Testis (tissue), 2 donors: ENCODE measurements at regions not wholly inside any gene's neighbourhood (a gene's known extent, or its start where the extent isn't known, plus 50 kb on each side); places are given as distances from the start of the nearest gene placed in this dataset.

Source experiments
- DNase-seq: peaks from one replicate; pipeline ENCODE4 v3.0.0-alpha.2; 2019
- H3K27ac ChIP-seq, 2 donors: fragments of 200-600 bp; sonication (generic); one replicate each; pipeline ENCODE4 v1.5.1; 2019
- H3K27me3 ChIP-seq: fragments of 200-600 bp; sonication (generic); one replicate; pipeline ENCODE4 v1.5.1; 2019
- H3K36me3 ChIP-seq: fragments of 200-600 bp; sonication (generic); one replicate; pipeline ENCODE4 v1.5.1; 2017; ENCODE audit warnings: low read depth; ENCODE audit errors: missing control alignments
- H3K4me1 ChIP-seq: fragments of 200-600 bp; sonication (generic); one replicate; pipeline ENCODE4 v1.5.1; 2019
- H3K4me3 ChIP-seq, 2 donors: fragments of 200-600 bp; sonication (generic); one replicate each; pipeline ENCODE4 v1.5.1; 2017 to 2019
- H3K9me3 ChIP-seq: fragments of 200-600 bp; sonication (generic); one replicate; pipeline ENCODE4 v1.5.1; 2017
- POLR2A ChIP-seq: fragments of 450-650 bp; IDR thresholded peaks from one replicate; pipeline ENCODE4 v1.6.1; 2017; ENCODE audit warnings: antibody characterized with exemption, mild to moderate bottlenecking, moderate library complexity
- whole genome bisulfite sequencing, 2 donors: methylation state at CpG; one replicate each; pipeline ENCODE4 v1.1.5; 2018; 5-methylcytosine and 5-hydroxymethylcytosine counted together
- intact Hi-C: fragments of 100-400 bp; cut with DNase I; formaldehyde crosslinking; loops from one replicate; pipeline ENCODE4 v1.15.1; 2023; ENCODE audit warnings: low total_unique reads
- TF ChIP-seq, protein P1 (sequence below), 3 experiments: fragments of 450-650 bp in 2 of 3; fragments of 200-600 bp in 1 of 3; sonication (generic) in 1 of 3; IDR thresholded peaks; one replicate each; pipeline ENCODE4 v1.5.1; 2016 to 2019; ENCODE audit warnings: antibody characterized with exemption in 3 of 3, mild to moderate bottlenecking in 2 of 3, moderate library complexity in 1 of 3

GRCh38 chr3:116618138-116618537, 91.4 kb upstream of the TUSC7 start:
- TF ChIP-seq, protein P1, sequence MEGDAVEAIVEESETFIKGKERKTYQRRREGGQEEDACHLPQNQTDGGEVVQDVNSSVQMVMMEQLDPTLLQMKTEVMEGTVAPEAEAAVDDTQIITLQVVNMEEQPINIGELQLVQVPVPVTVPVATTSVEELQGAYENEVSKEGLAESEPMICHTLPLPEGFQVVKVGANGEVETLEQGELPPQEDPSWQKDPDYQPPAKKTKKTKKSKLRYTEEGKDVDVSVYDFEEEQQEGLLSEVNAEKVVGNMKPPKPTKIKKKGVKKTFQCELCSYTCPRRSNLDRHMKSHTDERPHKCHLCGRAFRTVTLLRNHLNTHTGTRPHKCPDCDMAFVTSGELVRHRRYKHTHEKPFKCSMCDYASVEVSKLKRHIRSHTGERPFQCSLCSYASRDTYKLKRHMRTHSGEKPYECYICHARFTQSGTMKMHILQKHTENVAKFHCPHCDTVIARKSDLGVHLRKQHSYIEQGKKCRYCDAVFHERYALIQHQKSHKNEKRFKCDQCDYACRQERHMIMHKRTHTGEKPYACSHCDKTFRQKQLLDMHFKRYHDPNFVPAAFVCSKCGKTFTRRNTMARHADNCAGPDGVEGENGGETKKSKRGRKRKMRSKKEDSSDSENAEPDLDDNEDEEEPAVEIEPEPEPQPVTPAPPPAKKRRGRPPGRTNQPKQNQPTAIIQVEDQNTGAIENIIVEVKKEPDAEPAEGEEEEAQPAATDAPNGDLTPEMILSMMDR (IDR thresholded peaks at IDR 0.05), result no peak
- TF ChIP-seq POLR2A, result no peak
- DNase-seq, result no peak
- Histone ChIP-seq H3K4me3 (no peak overlapping the region), H3K27ac (no peak overlapping the region), H3K9me3 (no peaks in the 10 kb centered on the region), H3K27me3 (no peaks in the 10 kb centered on the region), H3K4me1 (no peaks in the 10 kb centered on the region), H3K36me3 (no peaks in the 10 kb centered on the region)
- 67 to 78% methylated on average over 2 of the region's 2 CpGs for WGBS, 2 donors
- intact Hi-C loops, result no loop called here

DNA sequence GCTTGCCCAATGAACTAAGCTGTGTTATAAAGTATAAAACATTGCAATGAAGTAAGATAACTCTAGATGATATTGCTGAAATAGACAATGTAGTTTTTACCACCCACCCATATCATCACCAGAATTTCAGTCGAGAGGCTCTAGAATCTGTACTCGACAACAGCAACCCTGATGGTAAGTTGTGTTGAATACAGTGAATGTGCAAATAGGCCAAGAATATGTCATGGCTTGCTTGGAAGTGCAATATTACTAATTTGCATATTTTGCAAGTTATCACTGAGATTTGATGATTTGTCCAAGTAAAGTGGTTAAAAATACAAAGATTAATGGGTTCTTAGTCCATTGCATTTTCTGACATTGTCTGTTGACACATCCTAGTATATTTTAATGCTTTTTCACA, 90.6 kb upstream of the TUSC7 start:
- H3K9me3 ChIP-seq, result no peaks in the 10 kb centered on the region
- no peak overlapping the region for H3K4me3 ChIP-seq
- H3K4me1 ChIP-seq, result no peaks in the 10 kb centered on the region
- H3K36me3 ChIP-seq, result no peaks in the 10 kb centered on the region
- no peak overlapping the region for H3K27ac ChIP-seq
- TF ChIP-seq, protein P1 (IDR thresholded peaks at IDR 0.05), result no peak
- TF ChIP-seq POLR2A, result no peak
- intact Hi-C loops, result no loop called here
- H3K27me3 ChIP-seq, result no peaks in the 10 kb centered on the region
- WGBS, 2 donors, result 94 to 97% methylated on average over 2 of the region's 2 CpGs
- no peak for DNase-seq

DNA sequence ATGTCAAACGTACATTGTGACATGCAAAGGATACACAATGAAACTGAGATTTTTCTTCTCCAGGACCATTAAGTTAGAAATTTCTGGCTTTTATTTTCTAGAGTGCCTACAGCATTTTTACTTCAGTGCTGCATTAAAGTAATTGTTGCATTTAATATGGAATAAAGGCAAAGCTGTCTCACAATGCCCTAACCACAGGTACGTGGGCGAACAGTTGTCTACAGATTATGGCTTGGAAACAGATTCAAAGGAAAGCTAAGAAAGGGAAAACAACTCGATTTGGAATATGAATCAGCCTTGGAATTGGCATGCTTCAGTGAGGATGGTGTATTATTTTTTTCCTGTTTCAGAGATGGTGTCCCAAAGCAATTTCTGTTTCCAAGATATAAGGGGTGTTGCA, 79.1 kb upstream of the TUSC7 start:
- TF ChIP-seq, protein P1 (IDR thresholded peaks at IDR 0.05), result no peak
- TF ChIP-seq POLR2A, result no peak
- H3K9me3 ChIP-seq, result no peaks in the 10 kb centered on the region

DNA sequence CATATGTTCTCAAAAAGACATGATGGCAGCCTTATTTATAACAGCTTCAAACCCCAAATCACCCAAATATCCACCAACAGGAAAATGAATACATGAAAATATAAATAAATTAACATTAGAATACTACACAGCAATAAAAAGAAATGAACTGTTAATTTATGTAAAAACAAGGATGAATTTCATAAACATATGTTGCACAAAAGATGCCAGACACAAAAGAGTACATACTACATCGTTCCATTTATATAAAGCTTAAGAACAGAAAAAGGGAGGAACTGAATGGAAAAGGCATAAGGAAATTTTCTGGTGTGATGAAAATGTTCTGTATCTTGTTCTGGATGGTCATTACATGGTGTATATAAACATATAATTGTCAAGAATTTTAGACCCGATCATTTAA, 69.9 kb upstream of the TUSC7 start:
- WGBS, 2 donors, result 79 to 91% methylated on average over 2 of the region's 2 CpGs
- Histone ChIP-seq H3K27ac (no peak overlapping the region), H3K4me3 (no peak overlapping the region), H3K4me1 (no peaks in the 10 kb centered on the region), H3K27me3 (no peaks in the 10 kb centered on the region), H3K9me3 (no peaks in the 10 kb centered on the region), H3K36me3 (no peaks in the 10 kb centered on the region)
- no peak for DNase-seq
- intact Hi-C loops, result no loop called here
- no peak for TF ChIP-seq POLR2A
- TF ChIP-seq, protein P1 (IDR thresholded peaks at IDR 0.05), result no peak

More for the DNA sequence above, 79.1 kb upstream of the TUSC7 start:
- H3K4me3 ChIP-seq, result no peak overlapping the region
- H3K27me3 ChIP-seq, result no peaks in the 10 kb centered on the region
- H3K4me1 ChIP-seq, result no peaks in the 10 kb centered on the region
- DNase-seq, result no peak
- WGBS, 2 donors, result 79 to 80% methylated on average over 4 of the region's 4 CpGs
- H3K36me3 ChIP-seq, result no peaks in the 10 kb centered on the region
- intact Hi-C loops, result no loop called here
- H3K27ac ChIP-seq, result no peak overlapping the region

GRCh38 chr3:116640109-116640508, 69.5 kb upstream of the TUSC7 start:
- Histone ChIP-seq H3K27ac (no peak overlapping the region), H3K4me1 (no peaks in the 10 kb centered on the region), H3K36me3 (no peaks in the 10 kb centered on the region), H3K27me3 (no peaks in the 10 kb centered on the region), H3K4me3 (no peak overlapping the region), H3K9me3 (no peaks in the 10 kb centered on the region)
- intact Hi-C loops, result no loop called here
- DNase-seq, result no peak
- TF ChIP-seq, protein P1 (IDR thresholded peaks at IDR 0.05), result no peak
- TF ChIP-seq POLR2A, result no peak
- 78 to 87% methylated on average over 3 of the region's 3 CpGs for WGBS, 2 donors
